AML-193 (cell line): ENCODE measurements at regions not wholly inside any gene's neighbourhood (a gene's known extent, or its start where the extent isn't known, plus 50 kb on each side); places are given as distances from the start of the nearest gene placed in this dataset.

ENCODE experiments used
- DNase-seq, 2 experiments: peaks; one replicate each; lab custom pipeline; 2025; lab: John Stamatoyannopoulos, UW

- no peak for DNase-seq
These were observed 115.0 kb downstream of the RIPK4 start for GRCh38 chr21:41651830-41652229.

- DNase-seq, result no peak
These were observed 115.4 kb downstream of the RIPK4 start for GRCh38 chr21:41651406-41651805.

DNA sequence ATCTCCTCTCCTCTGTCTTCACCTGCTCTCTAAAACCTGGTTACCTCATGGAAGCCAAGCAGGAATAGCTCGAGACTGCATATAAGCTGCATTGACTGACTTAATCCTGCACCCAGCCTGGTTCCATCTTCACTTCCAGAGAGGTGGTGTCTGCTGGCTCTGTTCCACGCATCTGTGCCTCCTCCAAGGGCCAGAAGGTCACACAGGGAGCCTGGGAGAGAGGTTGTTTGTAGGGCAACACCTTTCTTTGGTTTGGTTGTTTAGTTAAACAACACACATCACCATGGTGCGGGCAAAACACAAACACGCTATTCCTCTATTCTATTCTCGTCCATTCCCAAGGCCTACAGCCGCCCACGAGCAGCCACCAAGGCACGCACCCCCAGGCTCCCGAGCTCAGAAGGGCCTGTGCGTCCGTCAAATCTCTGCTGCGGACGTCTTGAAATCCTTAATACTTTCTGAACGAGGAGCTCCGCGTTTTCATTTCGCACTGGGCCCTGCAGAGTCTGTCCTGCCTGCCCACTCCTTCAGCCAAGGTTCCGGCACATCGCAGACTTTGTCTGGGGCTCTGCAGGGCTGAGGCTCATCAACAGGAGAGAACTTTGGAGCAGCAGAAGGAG, 116.2 kb downstream of the RIPK4 start:
- no peak for DNase-seq

DNA sequence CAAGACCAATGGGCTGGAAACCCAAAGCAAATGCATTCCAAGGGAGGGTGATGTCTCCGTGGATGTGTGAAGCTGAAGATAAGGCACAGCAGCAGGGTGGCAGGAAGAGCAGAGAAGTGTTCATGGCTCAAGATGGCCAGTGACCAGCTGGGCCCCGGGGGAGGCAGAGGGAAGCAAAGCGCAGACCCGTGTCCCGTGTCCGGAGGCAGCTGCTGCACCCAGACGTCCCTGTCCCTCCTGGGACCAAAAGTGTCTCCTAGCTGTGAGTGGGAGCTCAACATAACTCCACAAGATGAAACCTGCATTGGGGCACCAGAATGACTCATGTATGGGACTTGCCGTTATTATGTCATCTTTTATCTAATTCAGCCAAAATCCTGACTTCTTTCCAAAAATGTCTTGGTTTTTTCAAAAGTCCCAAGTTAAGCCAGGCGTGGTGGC, 118.2 kb downstream of the RIPK4 start:
- DNase-seq, result no peak

DNA sequence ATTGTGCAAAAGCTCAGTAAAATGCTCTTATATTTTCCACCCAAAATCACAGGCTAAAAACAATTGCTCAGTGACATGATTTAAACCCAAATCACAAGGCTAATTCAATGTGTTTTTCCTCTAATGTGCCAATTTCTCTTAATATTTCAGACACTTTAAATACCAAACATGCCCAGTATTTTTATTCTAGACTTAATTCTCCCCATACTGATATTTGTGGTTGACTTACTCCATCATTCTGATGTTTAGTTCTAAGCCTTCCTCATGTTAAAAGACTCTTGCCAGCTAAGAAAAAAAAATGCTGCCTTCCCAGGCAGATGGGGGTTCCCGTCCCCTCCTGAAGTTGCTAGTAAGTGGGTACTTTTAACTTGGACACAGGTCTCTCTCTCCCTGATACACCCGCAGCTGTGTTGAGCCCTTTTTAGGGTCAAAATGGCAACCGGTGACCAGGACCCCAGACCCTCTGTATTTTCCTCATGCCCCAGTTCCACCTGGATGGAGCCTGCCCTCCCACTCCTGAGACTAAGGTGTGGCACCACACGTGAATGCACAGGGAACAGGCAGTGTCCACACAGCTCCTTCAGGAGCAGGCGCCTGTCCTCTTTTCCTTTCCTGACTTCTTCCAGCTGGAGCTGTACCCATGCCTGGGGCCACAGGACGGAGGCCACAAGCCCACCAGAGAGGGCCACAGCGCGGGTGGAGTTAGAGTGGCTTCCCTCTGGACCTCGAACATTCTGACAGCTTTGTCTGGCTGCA, 118.9 kb downstream of the RIPK4 start:
- no peak for DNase-seq

- DNase-seq, result no peak
These were observed 123.4 kb downstream of the RIPK4 start for GRCh38 chr21:41643246-41643966.

DNA sequence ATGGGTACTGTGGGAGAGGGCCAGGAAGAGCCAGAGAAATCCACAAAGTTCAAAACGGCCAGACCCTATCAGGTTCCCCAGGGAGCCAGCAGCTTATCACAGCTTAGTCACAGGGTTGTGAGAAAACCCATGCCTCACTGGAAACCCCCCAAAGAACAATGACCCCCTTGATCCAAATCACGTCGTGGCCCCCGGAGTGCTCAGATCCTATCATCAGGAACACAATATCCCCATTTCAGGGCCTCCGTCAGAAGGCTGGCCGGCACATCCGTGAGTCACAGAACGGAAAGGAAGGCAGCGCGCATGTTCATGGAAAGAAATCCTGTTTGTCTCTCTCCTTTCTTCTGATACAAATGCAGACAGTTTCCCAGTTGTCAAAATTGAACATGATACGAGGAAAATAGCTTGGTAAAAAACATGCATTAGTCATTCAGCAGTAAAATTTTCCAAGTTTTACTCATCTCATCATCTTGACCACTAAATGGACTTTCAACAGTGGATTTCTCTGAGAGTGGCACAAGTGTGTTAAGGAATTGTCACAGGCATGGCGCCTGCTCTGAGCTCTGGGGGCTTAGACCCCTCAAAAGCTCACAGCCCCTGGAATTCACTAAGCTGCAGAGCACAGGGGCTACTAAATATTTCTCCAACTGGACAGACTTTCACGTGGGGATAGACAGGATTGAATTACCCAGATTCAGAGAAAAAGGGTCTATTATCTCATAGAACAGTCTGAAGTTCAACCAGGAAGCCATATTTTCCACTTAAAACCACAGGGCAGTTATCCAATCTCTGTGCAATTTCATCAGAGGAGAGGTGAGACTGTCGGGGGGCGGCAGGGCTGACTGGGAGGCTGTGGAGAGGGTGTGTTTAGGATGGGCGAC, 124.8 kb downstream of the RIPK4 start:
- DNase-seq, result no peak

GRCh38 chr21:41641510-41641815, 125.4 kb downstream of the RIPK4 start:
- DNase-seq, result no peak

DNA sequence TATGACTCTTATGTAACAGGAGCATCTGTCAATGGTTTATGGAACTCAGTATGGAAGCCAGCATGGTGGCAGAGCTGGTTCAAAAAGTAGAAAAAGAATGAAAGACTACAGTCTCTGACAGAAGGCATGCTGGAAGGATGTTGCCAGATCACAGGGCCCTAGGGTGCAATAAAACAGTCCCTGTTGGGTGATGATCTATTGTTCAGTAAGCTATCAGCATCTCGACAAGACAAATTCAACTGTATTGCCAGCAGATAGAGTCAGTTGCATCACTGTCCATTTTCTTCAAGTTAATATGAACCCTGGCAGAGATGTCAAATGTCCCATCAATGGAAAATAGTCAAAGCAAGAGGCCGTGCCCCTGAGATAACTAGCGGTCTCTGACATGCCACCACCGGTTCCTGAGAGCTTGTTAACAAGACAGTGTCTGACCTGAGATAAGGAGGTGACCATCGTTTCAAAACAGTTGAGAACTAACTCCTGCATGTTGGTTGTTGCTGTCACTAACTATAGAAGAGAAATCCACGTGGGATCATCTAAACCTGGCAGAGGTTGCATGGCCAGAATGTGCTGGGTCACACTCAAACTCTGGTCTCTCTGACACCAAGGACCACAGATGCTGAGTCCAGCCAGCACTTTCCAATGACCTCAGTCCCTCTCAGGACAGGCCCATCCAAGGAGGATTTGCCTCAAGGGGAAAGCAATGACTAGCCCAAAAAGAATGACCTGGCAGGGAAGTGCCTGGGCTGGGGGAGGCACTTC, 125.9 kb downstream of the RIPK4 start:
- DNase-seq, result no peak

GRCh38 chr21:41639766-41640165, 127.1 kb downstream of the RIPK4 start:
- no peak for DNase-seq

DNA sequence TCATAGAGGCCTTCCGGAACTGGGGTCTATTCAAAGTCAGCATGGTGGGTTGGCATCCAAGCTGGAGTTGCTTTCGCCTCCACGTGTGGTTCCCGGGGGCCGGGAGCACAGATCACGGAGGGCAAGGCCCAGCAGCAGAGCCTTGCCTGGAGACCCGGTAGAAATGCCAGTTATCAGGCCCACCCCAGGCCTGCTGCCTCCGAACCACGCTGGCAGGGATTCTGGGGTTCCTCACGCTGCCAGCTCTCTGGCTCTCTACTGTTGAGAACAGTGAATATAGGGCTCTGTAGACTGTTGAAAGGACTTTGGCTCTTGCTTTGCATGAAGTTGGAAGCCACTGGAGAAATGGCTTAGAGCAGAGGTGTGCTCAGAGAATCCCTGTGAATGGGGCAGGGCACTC, 127.5 kb downstream of the RIPK4 start:
- no peak for DNase-seq

DNA sequence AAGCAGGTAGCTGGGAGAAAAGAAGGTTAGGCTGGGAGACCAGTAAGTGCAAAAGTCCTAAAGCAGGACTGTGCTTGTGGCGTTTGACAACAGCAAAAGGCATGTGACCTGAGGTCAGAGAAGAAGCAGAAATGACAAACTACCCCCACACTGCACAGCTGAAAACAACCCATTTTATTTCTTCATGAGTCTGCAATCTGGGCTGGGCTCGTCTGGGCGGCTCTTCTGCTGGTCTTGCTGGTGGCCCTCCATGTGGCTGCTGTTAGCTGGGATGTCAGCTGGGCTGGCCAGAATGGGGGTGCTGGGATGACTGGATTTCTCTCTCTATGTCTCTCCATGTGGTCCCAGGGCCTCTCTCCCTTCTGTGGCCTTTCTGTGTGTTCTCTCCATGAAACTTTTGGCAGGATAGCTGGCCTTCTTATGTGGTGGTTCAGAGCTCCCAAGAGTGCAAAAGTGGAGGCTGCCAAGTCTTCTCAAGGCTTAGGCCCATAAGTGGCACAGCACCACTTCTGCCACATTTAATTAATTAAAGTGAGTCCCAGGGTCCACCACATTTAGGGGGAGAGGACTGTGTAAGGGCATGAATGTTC, 128.6 kb downstream of the RIPK4 start:
- no peak for DNase-seq

DNA sequence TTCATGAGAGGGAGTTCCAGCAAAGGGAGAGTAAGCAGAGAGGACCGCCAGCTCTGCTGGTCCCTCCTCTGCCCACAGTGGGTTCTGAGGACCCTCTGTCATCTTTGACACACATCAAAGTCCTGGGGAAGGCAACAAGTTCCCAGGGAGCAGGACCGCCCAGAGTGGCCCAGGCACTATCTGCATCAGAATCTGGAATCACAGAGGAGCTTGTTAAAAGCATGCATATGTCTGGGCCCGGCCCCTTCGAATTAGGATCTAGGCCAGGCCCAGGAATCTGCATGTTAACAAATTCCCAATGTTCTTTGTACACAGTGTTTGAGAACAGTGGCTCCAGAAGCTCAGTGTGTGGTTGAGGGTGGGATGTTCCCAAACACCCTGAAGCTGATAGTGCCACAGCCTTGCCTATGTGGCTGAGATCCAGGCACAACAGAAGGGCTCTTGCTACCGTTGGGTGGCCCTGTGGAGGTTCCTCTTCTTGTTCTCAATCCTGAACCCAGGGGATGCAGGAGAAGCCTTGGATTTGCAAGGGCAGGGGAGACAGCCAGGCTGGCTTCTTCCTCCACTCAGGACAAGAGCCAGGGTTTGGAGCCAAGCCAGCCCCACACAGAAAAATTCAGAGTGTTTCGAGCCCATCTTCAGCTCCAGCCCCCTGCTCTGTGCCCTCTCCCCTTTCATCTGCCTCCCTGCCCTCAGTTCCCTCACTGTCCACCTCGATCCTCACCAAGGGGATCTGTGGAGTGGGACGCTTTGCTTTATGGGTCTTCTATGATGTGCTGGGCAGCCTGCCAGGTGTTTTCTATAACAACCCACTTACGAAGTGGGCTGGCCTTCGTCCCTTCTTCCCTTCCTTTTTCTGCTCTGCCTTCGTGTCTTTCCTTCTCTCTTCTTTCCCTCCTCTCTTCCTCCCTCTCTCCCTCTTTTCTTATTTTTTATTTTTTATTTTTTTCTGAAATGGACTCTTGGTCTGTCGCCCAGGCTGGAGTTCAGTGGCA, 129.0 kb upstream of the TMPRSS2 start:
- no peak for DNase-seq

DNA sequence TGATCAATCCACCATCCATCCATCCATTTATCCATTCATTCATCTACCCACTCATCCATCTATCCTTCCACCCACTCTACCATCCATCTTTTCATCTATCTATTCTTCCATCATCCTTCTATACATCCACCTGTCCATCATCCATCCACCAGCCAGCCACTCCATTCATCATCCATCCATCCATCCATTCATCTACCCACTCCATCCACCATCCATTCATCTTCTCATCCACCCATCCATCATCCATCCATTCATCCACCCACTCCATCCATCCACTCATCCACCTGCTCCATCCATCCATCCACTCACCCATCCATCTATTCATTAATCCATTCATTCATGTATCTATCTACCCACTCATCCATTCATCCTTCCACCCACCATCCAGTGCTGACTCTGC, 127.9 kb upstream of the TMPRSS2 start:
- DNase-seq, result no peak

DNA sequence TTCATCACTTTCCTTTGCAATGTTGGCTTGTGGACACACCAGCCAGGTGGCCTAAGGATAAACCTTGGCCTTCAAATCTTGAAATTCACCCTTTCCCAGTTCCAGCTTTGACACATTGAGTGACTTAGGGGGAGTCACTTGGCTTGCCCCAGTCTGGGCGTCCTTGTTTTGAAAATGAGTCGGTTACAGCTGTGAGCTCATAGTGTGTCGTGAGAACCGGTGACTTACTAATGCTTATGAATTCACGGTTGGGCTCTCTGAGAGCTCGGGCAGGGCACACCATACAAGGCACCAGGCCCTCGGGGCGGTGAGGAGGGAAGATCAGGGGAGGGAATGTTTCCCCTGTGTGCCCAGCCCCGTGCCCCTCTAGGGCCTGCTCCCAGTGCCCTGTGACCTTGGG, 126.9 kb upstream of the TMPRSS2 start:
- no peak for DNase-seq

- DNase-seq, result no peak
These were observed 126.3 kb upstream of the TMPRSS2 start for GRCh38 chr21:41634211-41634694.

- no peak for DNase-seq
These were observed 125.7 kb upstream of the TMPRSS2 start for GRCh38 chr21:41633627-41634026.

DNA sequence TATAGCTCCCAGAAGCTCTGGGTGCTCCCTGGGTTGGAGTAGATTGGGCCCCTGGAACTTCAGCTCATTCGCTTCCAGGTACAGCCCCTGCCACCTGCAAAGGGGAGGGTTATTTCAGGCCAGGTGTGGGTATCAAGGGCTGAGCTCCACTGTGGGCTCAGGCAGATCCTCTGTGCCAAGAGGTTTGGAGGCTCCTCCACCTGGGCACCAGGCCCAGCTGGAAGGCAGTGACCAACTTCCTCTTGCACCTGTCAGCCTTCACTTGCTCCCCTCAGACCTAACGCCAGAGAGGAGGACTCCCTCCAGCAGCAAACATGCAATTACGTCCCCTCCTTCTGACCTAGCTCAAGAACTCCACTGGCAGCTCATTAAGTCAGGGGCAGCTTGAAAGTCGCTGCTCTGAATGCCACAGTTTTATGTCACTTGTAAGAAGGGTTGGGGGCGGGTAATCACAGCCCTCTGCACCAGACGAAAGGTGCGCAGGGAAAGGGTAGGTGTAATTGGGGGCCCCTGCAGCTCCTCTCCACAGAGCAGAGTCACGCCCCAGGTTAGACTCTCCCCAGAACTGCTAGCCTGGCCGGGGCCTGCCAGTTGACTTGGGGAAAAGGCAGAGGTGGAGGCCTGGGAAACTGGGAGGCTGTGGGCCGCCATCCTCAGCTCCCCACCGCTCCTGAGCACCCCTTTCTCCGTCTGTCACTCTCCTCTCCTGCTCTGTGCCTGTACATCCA, 125.0 kb upstream of the TMPRSS2 start:
- DNase-seq, result no peak
